Bone marrow (tissue), 2 donors: ENCODE measurements at regions not wholly inside any gene's neighbourhood (a gene's known extent, or its start where the extent isn't known, plus 50 kb on each side); places are given as distances from the start of the nearest gene placed in this dataset.
A peak's percentile ranks its signal among the peaks of the same experiment; 100 is the strongest.

ENCODE experiments used
- DNase-seq, 2 donors: peaks; one replicate each; lab custom pipeline; 2025; lab: John Stamatoyannopoulos, UW

DNA sequence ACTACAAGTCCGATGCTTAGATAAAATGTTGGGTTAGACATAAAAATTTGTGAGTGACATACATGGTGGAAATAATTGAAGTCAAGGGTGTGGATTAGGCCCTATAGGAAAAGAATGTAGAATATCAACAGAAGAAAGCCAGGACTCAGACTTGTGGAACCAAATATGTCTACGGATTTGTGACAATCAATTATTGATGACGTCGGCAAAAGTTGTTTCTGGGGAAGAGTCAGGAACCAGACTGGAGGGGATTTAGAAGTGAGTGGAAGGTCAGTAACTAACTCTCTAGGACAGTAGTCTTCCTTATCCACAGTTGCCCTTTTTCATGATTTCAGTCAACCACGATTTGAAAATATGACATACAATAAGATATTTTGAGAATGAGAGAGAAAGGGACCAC lies 130.9 kb upstream of the TANK start:
- DNase-seq = no peak

DNA sequence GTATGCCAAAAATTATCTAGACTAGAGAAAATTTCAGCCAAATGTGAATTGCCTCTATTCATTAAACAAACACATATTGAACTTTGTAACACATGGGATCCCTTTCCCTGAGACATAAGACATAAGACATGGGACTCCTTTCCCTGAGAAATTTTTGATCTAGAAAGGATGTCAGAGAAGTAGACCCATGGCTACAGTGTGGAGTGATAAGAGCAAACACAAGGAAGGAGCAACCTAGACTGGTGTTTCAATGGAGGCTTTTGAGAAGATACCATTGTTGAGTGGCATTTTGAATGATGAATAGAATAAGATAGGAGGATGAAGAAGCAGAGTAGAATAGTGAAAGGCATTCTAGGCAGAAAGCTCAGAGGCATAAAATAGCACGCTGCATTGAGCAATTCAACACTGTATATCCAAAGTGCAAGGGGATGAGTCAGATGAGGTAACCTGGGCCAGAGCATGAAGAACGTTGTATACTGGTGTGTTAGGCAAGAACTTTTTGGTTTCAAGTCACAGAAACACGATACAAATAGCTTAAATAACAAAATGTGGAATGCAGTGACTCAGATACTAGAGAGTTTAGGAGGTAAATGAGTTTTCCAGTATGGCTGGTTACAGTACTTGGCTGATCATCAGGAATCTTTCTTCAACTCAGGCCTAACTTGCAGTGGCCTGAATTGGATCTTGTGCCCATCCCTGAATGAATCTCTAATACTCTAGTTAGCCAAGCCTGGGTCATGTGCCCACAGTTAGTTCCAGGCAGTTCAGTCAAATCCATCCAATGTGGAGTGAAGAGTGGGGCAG lies 129.8 kb upstream of the TANK start:
- no peak for DNase-seq

DNA sequence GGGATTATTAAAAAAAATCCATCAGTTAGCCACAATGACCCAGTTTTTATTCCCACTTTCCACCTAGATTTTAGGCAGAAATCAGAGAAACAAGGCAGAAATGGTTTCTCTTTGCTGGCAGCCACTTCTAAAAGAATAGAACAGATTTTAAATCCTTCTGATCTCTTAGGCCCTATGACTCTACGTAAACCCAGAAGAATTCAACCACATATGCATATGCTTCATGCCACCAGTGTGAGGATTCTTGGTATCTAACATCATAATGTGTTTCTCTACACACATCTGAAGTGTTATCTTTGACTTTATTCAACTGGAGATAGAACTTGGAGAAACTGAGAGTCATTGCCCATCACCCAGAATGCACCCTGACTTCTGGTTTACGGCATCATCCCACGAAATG lies 128.7 kb upstream of the TANK start:
- no peak for DNase-seq

DNA sequence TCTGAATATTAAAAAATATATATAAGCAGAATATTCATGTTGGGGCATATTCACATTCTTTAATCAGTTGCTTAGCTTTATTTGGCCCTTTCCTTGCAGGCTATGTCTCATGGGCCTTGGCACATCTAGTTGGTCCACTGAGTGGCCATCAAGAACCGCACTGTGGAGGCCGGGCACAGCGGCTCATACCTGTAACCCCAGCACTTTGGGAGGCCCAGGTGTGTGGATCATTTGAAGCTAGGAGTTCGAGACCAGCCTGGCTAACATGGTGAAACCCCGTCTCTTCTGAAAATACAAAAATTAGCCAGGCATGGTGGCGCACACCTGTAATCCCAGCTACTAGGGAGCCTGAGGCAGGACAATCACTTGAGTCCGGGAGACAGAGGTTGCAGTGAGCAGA lies 127.6 kb upstream of the TANK start:
- DNase-seq = no peak

DNA sequence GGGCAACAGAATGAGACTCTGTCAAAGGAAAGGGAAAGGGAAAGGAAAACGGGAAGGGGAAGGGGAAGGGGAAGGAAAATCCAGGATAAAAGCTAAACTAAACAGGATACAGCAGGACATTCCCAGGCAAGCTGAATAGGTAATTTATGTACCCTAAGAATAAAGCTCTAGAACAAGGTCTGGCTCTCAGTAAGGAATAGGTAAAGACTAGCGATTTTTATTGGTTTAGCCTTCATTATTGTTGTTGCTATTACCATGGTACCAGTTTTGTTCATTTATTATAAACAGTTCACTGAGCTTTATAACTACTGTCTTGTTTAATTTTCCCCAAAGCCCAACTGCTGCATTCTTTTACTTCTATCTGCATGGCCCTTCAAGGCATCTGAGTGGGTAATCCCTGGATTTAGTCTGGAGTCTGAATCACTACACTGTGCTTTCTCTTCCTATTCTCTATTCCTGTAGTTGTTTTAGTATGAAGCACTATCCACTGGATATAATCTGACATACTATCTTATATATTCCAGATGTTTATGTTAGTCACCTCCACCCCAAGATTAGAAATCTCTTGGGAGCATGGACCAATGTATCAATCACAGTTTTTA lies 127.1 kb upstream of the TANK start:
- no peak for DNase-seq

DNA sequence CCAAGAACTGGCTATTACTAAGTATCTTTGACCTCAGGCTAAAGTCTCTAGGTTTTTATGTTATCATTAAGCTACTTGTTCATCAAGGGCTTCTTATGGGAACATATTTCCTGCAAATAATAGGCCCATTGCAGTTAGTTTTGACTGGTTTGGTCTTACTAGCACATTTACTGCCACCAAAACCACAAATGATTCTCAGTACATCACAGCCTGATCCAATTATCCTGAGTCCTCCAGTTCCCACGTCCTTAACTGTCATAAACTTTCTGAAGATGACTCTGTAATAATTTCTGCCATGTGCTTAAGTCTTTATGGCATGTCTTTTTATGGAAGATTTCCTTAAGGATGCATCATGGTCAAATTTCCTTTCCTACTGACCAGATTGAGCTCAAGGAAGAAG lies 123.3 kb upstream of the TANK start:
- DNase-seq = no peak

DNA sequence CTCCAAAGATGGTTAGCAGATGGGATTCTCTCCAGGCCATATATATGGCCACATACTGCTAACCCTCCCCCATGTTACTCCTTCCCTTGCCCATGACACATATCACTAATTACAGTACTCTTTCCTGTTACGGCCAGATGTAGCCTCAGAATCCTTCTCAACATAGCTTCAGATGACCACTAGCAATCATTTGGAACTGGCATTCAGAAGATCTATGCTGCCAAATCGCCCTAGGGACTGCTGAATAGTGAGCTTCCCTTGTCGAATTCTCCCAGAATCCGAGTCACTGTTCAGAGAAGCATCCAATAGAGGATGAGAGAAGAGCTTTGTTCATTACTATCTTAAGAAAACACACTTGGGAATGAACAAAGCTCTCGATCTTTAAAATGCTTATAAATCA lies 121.2 kb upstream of the TANK start:
- no peak for DNase-seq

DNA sequence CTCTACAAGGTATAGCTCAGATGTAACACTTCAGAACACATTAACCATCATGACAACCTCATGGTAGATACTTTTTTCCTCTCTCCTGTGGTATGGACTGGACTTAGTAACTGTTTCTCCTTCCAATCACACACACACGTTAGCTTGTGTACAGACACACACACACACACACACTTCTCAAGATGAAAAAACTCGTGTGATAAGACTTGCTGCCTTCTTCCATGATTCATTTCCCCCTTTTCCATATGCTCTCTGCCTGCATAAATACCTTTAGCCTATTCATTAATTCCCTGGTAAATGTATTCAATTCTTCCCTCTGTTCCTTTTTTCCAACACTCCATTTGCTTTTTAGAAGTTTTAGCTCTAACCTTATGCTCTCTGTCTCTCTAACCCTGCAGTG lies 118.9 kb upstream of the TANK start:
- DNase-seq = no peak

DNA sequence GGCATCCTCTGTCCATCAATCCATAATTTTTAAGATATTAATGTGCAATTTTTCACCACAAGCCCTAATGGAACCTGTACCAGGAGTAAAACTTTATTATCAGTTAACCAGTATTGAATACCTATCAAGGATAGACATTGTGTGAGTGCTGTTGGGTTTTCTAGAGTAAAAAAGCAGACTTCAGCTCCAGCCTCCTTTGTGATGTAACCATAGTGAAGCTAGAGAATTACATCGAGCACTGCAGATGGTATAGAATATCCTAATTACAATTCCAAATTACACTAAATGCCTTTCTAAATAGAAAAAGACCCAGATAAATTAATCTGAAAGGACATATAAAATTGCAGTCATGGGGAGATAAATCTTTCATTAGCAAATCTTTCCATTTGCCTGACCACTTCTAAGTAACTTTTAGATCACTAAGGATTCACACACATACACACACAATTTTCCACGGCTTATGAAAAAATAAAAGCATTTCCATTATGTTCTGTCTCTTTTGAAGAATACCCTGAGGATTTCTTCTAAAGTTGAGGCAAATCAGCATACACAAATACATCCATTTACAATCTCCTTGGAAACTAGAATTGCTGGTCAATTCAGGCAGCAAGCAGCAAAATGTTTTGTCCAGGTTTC lies 117.1 kb upstream of the TANK start:
- DNase-seq = no peak

DNA sequence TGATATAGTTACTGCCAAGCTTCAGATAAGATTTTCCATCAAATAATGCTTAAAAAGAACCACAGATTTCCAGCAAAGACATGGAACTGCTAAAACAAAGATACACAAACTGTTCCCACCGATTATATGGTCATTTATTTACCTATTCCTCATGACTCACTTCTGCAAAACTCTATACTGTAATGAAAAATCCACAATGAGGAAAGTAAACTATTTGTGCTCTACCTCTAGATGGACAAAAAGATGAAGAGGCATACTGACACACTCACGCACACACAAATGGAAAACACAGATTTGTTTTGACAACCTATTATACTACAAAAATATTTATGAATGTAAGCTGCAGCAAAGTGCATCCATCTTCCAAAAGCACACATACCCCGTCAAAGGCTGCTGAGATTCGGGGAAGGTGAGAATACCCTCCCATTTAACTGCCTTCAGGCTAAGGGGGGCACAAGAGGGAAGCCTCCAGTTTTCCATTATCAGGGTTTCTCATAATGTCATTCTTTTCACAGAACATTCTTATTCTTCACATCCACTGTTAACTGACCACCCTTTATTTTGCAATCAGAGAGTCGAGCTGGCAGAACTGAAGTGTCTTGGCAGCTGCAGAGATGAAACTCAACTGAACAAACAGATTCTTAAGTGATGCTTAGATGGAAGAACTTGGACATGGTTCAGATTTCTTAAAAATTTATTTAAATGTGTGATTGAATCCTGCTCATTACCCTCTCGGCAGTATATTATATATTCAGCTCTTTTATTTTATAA lies 115.9 kb upstream of the TANK start:
- DNase-seq = no peak

DNA sequence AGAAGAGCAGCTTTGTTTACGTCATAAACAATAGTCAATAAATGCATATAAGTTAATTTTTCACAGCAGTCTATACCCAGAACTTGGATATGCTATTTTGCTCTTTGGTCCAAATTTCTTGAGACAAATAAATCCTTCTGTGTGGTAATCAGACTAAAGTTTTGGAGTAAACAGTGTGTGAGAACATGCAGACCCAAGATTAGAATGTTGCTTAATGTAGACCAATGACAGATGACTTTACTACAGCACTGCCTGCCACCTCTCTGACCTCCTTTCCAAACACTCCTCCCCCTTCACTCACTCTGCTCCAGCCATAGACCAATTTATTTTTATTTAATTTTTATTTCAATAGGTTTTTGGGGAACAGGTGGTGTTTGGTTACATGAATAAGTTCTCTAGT lies 115.3 kb upstream of the TANK start:
- no peak for DNase-seq

DNA sequence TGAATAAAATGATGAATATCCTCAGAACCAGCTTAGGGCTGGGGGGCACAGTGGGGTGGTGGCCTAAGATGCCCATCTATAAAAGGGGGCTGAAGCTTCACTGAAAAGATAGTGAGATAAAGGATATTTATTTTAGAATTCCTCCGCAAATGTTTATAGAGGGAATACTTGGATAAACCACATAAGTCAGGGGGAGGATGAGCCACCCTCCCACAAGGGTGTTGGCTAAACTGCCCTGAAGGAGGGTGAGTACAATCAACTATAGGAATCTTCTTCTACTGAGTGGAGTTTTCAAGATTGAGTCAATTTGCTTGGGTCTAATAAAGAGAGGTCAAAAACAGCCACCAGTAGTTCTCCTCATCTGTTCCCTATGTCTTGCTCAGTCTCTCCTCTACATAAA lies 114.5 kb upstream of the TANK start:
- no peak for DNase-seq

DNA sequence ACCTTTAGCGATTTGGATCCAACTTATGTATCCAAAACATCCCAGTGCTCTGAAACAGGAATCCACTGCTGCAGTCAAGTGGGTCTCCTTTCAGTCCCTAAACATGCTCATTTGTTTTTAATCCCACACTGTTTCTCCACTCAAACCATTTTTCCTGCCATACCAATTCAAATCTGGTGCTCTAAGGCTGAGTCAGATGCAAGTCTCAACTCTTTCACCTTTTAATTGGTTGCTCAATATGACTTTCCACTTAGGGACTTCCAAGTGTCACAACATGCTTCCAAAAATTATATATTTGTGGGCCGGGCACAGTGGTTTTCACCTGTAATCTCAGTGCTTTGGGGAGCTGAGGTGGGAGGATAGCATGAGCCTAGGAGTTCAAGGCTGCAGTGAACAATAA lies 113.4 kb upstream of the TANK start:
- no peak for DNase-seq

DNA sequence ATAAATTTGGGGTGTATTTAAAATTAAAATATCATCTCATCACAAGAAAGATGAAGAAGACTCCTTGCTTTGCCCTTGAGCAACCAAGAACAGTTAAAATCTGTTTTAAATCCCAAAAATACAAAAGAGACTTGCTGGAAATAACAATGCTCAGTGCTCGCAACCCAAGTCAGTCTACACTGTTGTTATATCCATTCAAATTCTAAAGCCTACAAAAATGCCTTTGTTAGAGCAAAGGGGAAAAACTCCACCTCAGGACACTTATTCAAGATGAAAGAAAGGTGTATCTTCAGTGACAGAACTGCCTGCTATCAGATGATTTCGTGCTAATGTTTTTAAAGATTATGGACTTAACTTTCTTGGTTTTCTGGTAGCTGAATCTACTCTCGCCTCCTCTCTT lies 111.9 kb upstream of the TANK start:
- DNase-seq = no peak

DNA sequence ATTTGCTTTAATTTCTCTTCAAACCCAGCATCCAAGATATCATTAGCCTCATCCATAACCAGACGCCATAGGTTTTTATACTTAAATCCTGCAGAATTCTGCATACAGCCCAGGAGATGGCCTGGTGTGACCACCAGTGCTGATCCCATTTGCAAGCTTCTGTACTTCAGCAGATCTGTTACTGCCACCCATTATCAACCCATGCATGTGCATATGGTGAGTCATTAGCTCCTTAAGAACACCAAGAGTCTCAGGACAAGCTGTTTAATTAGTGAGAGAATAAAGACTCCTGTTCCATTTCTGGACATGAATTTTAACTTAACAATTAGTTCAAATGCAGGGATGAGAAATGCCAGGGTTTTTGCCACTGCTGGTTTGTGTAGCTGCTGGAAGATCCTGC lies 110.7 kb upstream of the TANK start:
- DNase-seq = no peak

DNA sequence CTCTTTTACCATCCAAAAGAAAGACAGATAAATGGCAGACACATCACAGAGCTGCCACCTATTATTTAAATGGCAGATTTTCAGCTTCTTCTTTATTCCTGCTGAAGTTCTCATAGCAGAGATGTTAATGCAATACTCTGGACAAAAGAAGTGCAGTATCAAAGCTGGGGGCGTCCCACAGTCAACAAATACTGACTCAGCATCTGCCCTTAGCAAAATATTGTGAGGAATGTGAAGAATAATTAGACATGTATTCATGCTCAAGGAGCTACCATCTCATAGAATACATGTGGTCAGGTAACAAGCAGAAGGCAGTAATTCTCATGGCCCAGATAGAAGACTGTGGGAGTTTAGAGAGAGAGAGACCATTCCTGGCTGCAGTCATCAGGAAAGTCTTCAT lies 108.0 kb upstream of the TANK start:
- no peak for DNase-seq

DNA sequence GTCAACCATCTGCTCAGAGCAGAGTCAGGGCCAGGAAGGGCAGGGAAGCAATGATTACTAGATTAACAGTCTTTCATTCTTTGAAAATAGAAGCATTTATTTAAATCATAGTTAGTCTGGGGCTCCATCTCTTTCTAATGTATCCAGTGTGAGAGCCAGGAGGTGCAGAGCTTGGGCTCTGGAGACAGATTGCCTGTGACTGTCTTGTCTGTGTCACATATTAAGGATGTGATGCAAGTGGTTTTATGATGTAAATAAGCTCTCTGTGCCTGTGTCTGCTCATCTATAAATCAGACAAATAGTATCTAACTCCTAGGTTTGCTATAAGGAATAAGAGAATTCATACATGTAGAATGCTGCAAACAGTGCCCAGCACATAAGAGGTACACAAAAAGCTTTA lies 104.9 kb upstream of the TANK start:
- no peak for DNase-seq

DNA sequence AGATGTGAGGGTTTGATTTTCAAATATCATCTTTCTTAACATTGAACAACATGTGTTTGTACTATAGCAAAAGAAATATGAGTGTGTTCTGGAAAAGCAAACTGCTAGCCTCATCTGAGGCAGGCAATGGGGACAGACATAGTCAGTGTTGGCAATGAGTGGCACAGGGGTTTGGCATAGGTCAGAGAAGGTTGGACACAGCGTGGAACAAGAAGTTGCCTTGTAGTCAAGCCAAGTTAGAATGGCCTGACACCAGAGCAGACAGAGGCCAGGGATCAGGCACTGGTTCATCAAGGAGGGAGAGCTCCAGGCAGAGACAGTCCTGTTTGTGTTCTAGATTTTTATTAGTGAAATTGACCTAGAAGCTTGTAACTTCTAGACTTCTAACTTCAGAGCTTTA lies 100.8 kb upstream of the TANK start:
- DNase-seq = no peak

DNA sequence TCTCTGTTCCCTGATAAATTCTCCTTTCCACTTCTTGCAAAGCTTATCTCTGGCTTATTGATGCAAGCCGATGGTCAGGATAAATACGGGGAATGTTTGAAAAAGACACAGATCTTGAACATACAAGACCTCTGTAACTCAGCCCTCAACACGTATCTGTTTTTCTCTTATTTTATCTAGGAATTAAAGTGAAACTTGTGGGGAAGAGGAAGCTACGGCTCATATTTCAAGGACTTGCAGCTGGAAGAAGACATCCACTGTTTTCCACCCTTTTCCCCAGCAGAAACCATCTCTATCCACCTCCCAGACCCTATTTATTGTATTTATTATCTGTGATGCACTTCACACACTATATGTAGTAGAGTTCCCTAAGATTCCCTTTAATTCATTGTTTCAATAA lies 98.4 kb upstream of the TANK start:
- DNase-seq = no peak

DNA sequence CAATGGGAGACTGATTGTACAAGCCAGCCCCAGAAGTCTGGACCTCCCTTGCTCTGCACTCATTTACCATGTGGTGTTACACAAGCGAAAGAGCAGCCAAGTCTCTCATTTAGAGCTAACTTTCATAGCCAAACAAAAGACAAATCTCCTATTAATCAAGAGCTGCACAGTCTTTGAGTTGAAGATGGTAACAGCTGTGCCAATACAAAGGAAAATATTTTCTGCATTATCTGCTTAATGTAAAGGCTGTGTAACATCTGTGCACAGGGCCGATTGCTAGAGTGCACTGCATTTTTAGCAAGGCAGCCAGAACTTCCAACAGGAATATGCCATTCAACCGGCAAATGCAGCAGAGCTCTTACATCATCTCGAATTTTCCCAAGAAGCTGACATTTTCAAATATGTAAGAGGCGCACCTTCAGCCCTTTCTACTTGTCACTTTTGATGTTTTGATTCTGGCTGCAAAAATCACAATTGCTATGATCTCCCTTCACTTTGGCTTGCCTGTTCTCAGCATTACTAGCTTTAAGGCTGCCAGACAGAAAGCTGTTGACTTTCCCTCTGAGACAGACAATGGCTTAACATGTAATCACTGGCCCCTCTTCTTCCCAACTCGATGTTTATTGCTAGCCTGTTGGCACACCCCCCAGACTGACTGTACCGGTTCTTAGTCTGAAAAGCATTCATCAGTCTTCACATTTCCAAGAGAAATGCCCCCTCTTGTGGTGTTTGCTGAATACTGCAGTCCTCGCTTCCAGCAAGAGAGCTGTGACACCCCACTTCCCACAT lies 96.9 kb upstream of the TANK start:
- DNase-seq = peak; percentile 8 to 65

DNA sequence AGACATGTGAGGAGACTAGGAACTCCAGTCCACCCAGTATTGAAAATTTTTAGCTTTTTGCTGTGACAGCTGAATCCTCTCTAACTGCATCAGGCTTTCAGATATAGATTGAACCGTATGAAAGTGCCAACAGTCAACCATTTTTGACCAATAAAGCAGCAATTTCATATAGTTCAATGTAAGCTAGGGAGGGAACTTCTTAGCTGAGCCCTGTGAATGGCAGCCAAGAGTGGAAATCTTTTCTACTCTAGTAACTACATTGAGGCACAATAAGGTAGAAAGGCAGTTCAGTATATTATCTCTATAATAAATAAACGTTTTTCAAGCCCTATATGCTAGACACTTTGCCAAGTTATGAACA lies 96.3 kb upstream of the TANK start:
- DNase-seq = no peak

DNA sequence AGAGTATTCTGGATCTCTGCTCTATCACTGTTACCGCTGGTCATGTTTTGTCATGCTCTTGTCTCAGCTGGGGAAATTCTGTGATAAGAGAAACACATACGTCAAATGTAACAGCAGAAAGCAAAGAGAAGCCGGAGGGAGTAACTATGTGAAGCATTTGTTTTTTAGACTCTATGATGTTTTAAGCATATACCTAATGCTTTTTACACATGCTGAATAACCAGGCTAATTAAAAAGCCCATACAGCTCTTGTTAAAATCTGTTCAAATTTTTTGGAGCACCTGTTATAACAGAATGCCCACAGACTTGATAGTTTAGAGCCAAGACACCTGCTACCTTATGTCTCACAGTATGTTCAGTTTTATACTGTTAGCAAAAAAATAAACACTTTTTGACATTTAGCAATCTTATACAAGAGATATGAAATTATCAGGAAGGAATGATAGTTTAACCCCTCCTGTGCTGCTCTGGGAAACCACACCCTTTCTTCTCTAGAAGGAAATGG lies 92.3 kb upstream of the TANK start:
- no peak for DNase-seq
